22Rv1 (cell line): ENCODE measurements at regions not wholly inside any gene's neighbourhood (a gene's known extent, or its start where the extent isn't known, plus 50 kb on each side); places are given as distances from the start of the nearest gene placed in this dataset.

Experiments used
- ZFX ChIP-seq: fragments of 450-650 bp; IDR thresholded peaks from 2 replicates; pipeline ENCODE4 v1.6.1; 2017; ENCODE audit warnings: antibody characterized with exemption, borderline replicate concordance
- TF ChIP-seq, protein P1 (sequence below): fragments of 450-650 bp; IDR thresholded peaks from 2 replicates; pipeline ENCODE4 v1.5.1; 2017; ENCODE audit warnings: mild to moderate bottlenecking

DNA sequence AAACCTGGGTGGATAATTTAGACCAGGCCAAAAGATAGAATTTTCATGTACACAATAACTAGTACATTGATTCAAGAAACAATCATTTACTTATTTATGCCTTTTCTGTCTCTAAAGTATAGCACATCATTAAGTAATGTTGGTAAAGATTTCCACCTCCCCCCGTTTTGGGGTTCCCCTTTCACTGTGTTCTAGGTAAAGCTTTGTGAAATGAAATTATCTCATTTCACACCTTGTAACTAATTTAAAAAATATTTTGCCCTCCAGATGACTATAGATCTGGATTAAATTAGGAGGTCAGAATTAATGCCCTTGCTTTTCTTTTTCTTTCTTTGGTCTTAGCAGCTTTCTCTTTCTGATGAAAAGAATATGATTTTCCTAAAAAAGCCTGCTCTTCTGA lies 328.5 kb upstream of the TBC1D5 start:
- TF ChIP-seq, protein P1, sequence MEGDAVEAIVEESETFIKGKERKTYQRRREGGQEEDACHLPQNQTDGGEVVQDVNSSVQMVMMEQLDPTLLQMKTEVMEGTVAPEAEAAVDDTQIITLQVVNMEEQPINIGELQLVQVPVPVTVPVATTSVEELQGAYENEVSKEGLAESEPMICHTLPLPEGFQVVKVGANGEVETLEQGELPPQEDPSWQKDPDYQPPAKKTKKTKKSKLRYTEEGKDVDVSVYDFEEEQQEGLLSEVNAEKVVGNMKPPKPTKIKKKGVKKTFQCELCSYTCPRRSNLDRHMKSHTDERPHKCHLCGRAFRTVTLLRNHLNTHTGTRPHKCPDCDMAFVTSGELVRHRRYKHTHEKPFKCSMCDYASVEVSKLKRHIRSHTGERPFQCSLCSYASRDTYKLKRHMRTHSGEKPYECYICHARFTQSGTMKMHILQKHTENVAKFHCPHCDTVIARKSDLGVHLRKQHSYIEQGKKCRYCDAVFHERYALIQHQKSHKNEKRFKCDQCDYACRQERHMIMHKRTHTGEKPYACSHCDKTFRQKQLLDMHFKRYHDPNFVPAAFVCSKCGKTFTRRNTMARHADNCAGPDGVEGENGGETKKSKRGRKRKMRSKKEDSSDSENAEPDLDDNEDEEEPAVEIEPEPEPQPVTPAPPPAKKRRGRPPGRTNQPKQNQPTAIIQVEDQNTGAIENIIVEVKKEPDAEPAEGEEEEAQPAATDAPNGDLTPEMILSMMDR = no peak
- no peak for TF ChIP-seq ZFX
